SK-N-SH (cell line): ENCODE measurements at regions not wholly inside any gene's neighbourhood (a gene's known extent, or its start where the extent isn't known, plus 50 kb on each side); places are given as distances from the start of the nearest gene placed in this dataset.

Source experiments
- CHD2 ChIP-seq: fragments of 150-350 bp; IDR thresholded peaks from 2 replicates; pipeline ENCODE4 v1.6.1; 2018; ENCODE audit warnings: low read length; ENCODE audit not compliant: partially characterized antibody
- CTCF ChIP-seq: fragments of 200-600 bp; sonication (generic); IDR thresholded peaks from 2 replicates; pipeline ENCODE4 v1.6.1; 2017; ENCODE audit warnings: antibody characterized with exemption, mild to moderate bottlenecking, moderate library complexity
- ELF1 ChIP-seq: IDR thresholded peaks from 2 replicates; pipeline ENCODE4 v1.4.0; 2012
- EP300 ChIP-seq, 2 experiments: IDR thresholded peaks; 2 replicates each; pipeline versions ENCODE4 v1.4.0 to v1.6.1; 2012; ENCODE audit warnings: borderline replicate concordance in 1 of 2, low read depth in 1 of 2, low read length in 1 of 2
- GABPA ChIP-seq: IDR thresholded peaks from 2 replicates; pipeline ENCODE4 v1.4.0; 2012; ENCODE audit warnings: low read depth, mild to moderate bottlenecking
- MXI1 ChIP-seq: IDR thresholded peaks from 2 replicates; pipeline ENCODE4 v1.6.1; 2012; ENCODE audit warnings: mild to moderate bottlenecking, low read depth, low read length, improper control_type of control experiment
- POLR2AphosphoS5 ChIP-seq: IDR thresholded peaks from 2 replicates; pipeline ENCODE4 v1.6.1; 2012; ENCODE audit warnings: low read depth, low read length
- RFX5 ChIP-seq: IDR thresholded peaks from 2 replicates; pipeline ENCODE4 v1.6.1; 2012; ENCODE audit warnings: mild to moderate bottlenecking, improper control_type of control experiment, low read length
- TCF12 ChIP-seq: IDR thresholded peaks from 2 replicates; pipeline ENCODE4 v1.4.0; 2012
- YY1 ChIP-seq: IDR thresholded peaks from 2 replicates; pipeline ENCODE4 v1.4.0; 2012; ENCODE audit warnings: low read depth, mild to moderate bottlenecking
- TF ChIP-seq, protein P1 (sequence below): IDR thresholded peaks from 2 replicates; pipeline ENCODE4 v1.6.1; 2012; ENCODE audit warnings: mild to moderate bottlenecking, low read depth, low read length, moderate library complexity
- TF ChIP-seq, protein P2 (sequence below): fragments of 150-350 bp; IDR thresholded peaks from 2 replicates; pipeline ENCODE4 v1.6.1; 2017; ENCODE audit warnings: antibody characterized with exemption, low read length, low read depth, borderline replicate concordance

DNA sequence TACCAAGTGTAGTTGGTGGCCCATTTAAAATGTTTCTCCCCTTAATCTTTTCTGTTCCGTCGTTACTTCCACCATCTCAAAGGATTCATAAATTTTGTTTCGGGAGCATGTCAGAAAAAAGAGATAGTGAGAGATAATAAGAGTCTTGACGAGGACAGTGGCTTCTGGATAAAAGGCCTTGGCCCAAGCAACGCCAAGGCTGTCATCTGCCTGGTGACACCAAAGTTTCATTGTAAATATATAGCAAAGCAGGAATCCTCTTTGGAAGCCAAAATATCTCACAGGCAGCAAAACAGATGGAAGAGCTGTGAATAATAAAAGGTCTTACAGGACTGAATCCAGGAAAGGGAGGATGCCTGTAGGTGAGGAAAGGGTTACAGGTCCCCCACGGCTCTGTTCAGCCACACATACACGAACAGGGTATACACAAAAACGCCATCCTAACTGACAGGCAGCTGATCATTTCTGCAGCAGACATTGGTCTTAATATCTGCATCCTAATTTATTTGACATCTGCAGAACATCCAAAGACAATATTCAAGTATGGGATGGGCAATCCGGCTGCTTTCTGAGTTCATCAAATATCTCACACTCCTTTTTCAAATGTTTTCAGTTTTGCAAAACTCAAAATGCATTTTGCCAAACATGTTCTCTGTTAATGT is 382.8 kb downstream of the OSR1 start:
- TF ChIP-seq CTCF (no peak), TCF12 (no peak), YY1 (no peak), ELF1 (no peak), MXI1 (no peak), RFX5 (no peak), POLR2AphosphoS5 (no peak), GABPA (no peak), CHD2 (no peak), EP300 (IDR thresholded peaks at IDR 0.05; ENCODE audit: borderline replicate concordance in 1 of 2, low read depth in 1 of 2, low read length in 1 of 2) (no peak)
- TF ChIP-seq, protein P1, sequence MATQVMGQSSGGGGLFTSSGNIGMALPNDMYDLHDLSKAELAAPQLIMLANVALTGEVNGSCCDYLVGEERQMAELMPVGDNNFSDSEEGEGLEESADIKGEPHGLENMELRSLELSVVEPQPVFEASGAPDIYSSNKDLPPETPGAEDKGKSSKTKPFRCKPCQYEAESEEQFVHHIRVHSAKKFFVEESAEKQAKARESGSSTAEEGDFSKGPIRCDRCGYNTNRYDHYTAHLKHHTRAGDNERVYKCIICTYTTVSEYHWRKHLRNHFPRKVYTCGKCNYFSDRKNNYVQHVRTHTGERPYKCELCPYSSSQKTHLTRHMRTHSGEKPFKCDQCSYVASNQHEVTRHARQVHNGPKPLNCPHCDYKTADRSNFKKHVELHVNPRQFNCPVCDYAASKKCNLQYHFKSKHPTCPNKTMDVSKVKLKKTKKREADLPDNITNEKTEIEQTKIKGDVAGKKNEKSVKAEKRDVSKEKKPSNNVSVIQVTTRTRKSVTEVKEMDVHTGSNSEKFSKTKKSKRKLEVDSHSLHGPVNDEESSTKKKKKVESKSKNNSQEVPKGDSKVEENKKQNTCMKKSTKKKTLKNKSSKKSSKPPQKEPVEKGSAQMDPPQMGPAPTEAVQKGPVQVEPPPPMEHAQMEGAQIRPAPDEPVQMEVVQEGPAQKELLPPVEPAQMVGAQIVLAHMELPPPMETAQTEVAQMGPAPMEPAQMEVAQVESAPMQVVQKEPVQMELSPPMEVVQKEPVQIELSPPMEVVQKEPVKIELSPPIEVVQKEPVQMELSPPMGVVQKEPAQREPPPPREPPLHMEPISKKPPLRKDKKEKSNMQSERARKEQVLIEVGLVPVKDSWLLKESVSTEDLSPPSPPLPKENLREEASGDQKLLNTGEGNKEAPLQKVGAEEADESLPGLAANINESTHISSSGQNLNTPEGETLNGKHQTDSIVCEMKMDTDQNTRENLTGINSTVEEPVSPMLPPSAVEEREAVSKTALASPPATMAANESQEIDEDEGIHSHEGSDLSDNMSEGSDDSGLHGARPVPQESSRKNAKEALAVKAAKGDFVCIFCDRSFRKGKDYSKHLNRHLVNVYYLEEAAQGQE, result no peak
- TF ChIP-seq, protein P2, sequence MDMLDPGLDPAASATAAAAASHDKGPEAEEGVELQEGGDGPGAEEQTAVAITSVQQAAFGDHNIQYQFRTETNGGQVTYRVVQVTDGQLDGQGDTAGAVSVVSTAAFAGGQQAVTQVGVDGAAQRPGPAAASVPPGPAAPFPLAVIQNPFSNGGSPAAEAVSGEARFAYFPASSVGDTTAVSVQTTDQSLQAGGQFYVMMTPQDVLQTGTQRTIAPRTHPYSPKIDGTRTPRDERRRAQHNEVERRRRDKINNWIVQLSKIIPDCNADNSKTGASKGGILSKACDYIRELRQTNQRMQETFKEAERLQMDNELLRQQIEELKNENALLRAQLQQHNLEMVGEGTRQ, result no peak
